PC-9 (cell line): ENCODE measurements at regions not wholly inside any gene's neighbourhood (a gene's known extent, or its start where the extent isn't known, plus 50 kb on each side); places are given as distances from the start of the nearest gene placed in this dataset.

Source experiments
- BruUV-seq: library from RNA; stranded (reverse); fragments of 400-500 nt; replicated peaks from 2 replicates; lab custom pipeline; 2021; lab: Mats Ljungman, UMichigan
- CTCF ChIA-PET: fragments of 300-600 bp; sonication (Branson Sonifier 250); formaldehyde crosslinking; loops from one replicate; lab custom pipeline; 2022; ENCODE audit warnings: antibody characterized with exemption; lab: Charles Lee
- POLR2A ChIA-PET: fragments of 300-600 bp; sonication (Branson Sonifier 250); formaldehyde crosslinking; loops from one replicate; lab custom pipeline; 2022; ENCODE audit warnings: antibody characterized with exemption; ENCODE audit not compliant: unreplicated experiment; lab: Charles Lee
- DNase-seq, 2 experiments: peaks; one replicate each; pipeline versions ENCODE4 v3.0.0 to v3.0.0-alpha.2; 2015 to 2022; ENCODE audit warnings: mixed read lengths in 1 of 2
- H2AFZ ChIP-seq: fragments of 200-600 bp; sonication (generic); 2 replicates; pipeline ENCODE4 v1.8.1; 2017; ENCODE audit warnings: antibody characterized with exemption
- H3F3A ChIP-seq: fragments of 200-600 bp; sonication (generic); 2 replicates; pipeline ENCODE4 v1.8.1; 2017; ENCODE audit warnings: antibody characterized with exemption, mild to moderate bottlenecking, low read depth; ENCODE audit not compliant: insufficient read depth
- H3K27ac ChIP-seq: fragments of 200-600 bp; sonication (generic); 2 replicates; pipeline ENCODE4 v1.6.1; 2016; ENCODE audit warnings: mixed run types
- H3K27me3 ChIP-seq: fragments of 200-600 bp; sonication (generic); 2 replicates; pipeline ENCODE4 v1.6.1; 2016; ENCODE audit warnings: low read depth, mixed run types; ENCODE audit not compliant: insufficient read depth
- H3K36me3 ChIP-seq: fragments of 200-600 bp; sonication (generic); 2 replicates; pipeline ENCODE4 v1.6.1; 2016; ENCODE audit warnings: low read depth, mixed run types
- H3K4me1 ChIP-seq: fragments of 200-600 bp; sonication (generic); replicated peaks from 2 replicates; pipeline ENCODE4 v1.6.1; 2016; ENCODE audit warnings: mixed run types; ENCODE audit not compliant: insufficient read depth
- H3K4me2 ChIP-seq: fragments of 200-600 bp; sonication (generic); 2 replicates; pipeline ENCODE4 v1.6.1; 2017; ENCODE audit warnings: mixed run types
- H3K4me3 ChIP-seq: fragments of 200-600 bp; sonication (generic); 2 replicates; pipeline ENCODE4 v1.6.1; 2016; ENCODE audit warnings: mixed run types
- H3K79me2 ChIP-seq: fragments of 200-600 bp; sonication (generic); 2 replicates; pipeline ENCODE4 v1.6.1; 2017; ENCODE audit warnings: low read depth, mixed run types
- H3K9me2 ChIP-seq: fragments of 200-600 bp; sonication (generic); 2 replicates; pipeline ENCODE4 v1.8.1; 2017; ENCODE audit warnings: mild to moderate bottlenecking; ENCODE audit not compliant: insufficient read depth
- H3K9me3 ChIP-seq: fragments of 200-600 bp; sonication (generic); 2 replicates; pipeline ENCODE4 v1.8.1; 2016; ENCODE audit warnings: low read depth; ENCODE audit not compliant: insufficient read depth
- H4K20me1 ChIP-seq: fragments of 200-600 bp; sonication (generic); 2 replicates; pipeline ENCODE4 v1.8.1; 2017; ENCODE audit not compliant: insufficient read depth
- CTCF ChIP-seq: fragments of 200-600 bp; sonication (generic); conservative IDR thresholded peaks from 2 replicates; pipeline ENCODE4 v1.6.1; 2017; ENCODE audit warnings: mixed run types, antibody characterized with exemption, mild to moderate bottlenecking, moderate library complexity
- EZH2 ChIP-seq: fragments of 200-600 bp; sonication (generic); IDR thresholded peaks from 2 replicates; pipeline ENCODE4 v1.8.0; 2017; ENCODE audit warnings: antibody characterized with exemption, low read depth
- intact Hi-C: fragments of 100-400 bp; cut with micrococcal nuclease; formaldehyde crosslinking; loops from one replicate; pipeline ENCODE4 v1.10.0; 2022; ENCODE audit not compliant: unreplicated experiment

DNA sequence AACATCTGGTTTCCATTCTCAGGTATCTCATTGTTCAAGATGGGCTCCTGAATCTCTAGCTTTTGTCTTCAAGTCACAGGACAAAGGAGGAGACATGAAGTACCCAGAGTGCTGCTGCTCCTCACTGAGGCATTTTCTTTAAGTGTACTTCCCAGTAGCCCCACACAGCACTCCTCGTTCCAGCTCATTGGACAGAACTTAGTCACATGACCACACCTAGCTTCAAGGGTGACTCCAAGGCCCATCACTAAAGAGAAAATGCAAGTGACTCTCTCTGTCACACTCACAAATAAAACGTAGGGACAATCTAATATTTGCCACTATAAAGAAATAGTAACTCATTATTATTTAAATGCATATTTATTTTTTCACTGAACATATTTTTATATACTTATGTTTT, 58.3 kb upstream of the NEUROD6 start:
- no TSS peak for BruUV-seq
- ChIA-PET CTCF (interaction anchor here (1.2 kb wide), 1 partner anchor 25 kb away, joined by 3 read pairs; no protein-coding TSS in a partner anchor), POLR2A (no interaction called here)
- H3K9me2 ChIP-seq, result no peaks in the 10 kb centered on the region
- no peak overlapping the region for H2AFZ ChIP-seq
- peaks cover 19% of the 10 kb centered on the region; the same call in 1 of the 2 replicates for H3K27me3 ChIP-seq
- H3K9me3 ChIP-seq, result no peaks in the 10 kb centered on the region
- no peaks in the 10 kb centered on the region for H3K4me1 ChIP-seq
- H3F3A ChIP-seq, result no peaks in the 10 kb centered on the region
- no peak for TF ChIP-seq EZH2
- TF ChIP-seq CTCF, result no peak
- no peak overlapping the region for H3K4me2 ChIP-seq
- no peak overlapping the region for H3K4me3 ChIP-seq
- no peak for DNase-seq
- H3K79me2 ChIP-seq, result no peaks in the 10 kb centered on the region
- no peak overlapping the region for H3K27ac ChIP-seq
- intact Hi-C loops, result no loop called here
- no peaks in the 10 kb centered on the region for H3K36me3 ChIP-seq
- no peaks in the 10 kb centered on the region for H4K20me1 ChIP-seq

DNA sequence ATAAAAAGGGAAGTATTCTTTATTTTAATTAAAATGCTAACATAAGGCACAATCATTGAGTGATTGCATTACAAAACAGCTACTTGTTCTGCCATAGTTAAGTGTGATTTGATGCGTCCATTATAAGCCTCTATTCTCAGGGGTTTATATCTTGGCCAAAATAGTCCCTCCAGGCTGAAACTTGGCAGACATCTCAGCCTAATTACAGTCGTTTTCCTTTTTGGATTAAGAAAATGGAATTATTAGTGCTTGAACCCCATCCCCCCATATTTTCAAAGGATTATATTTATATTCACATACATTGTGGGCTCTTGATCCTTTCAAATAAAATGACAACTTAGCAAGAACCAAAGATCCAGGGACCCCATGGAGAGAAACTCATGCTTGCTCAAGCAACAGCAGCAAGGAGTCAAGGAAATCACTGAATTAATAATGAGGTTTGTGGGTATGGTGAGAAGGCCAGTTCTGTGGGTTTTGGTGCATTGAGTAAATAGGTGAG, 66.7 kb upstream of the NEUROD6 start:
- H3F3A ChIP-seq, result peaks cover 7% of the 10 kb centered on the region; the same call in 1 of the 2 replicates
- H3K9me2 ChIP-seq, result no peaks in the 10 kb centered on the region
- H3K27ac ChIP-seq, result no peak overlapping the region
- no peaks in the 10 kb centered on the region for H4K20me1 ChIP-seq
- CTCF ChIA-PET, result no interaction called here
- no peak for TF ChIP-seq CTCF
- TF ChIP-seq EZH2, result no peak
- H3K36me3 ChIP-seq, result no peaks in the 10 kb centered on the region
- no peaks in the 10 kb centered on the region for H3K79me2 ChIP-seq
- H3K27me3 ChIP-seq, result no peaks in the 10 kb centered on the region
- intact Hi-C loops, result no loop called here
- no peak overlapping the region for H3K4me3 ChIP-seq
- peaks cover 7% of the 10 kb centered on the region; the same call in 1 of the 2 replicates for H3K9me3 ChIP-seq
- H3K4me1 ChIP-seq, result peaks cover 35% of the 10 kb centered on the region
- no peak overlapping the region for H2AFZ ChIP-seq
- no peak for DNase-seq
- no peak overlapping the region for H3K4me2 ChIP-seq
- POLR2A ChIA-PET, result no interaction called here
- no TSS peak for BruUV-seq

GRCh38 chr7:31408140-31408729, 67.7 kb upstream of the NEUROD6 start:
- Histone ChIP-seq H3K27me3 (no peaks in the 10 kb centered on the region), H3K4me1 (peaks cover 35% of the 10 kb centered on the region), H3K36me3 (no peaks in the 10 kb centered on the region), H3K9me2 (no peaks in the 10 kb centered on the region), H4K20me1 (no peaks in the 10 kb centered on the region), H2AFZ (no peak overlapping the region), H3K4me2 (peak overlapping the region; percentile 39), H3K9me3 (peaks cover 7% of the 10 kb centered on the region; the same call in 1 of the 2 replicates), H3F3A (peaks cover 7% of the 10 kb centered on the region; the same call in 1 of the 2 replicates), H3K4me3 (no peak overlapping the region), H3K27ac (peak overlapping the region; percentile 14), H3K79me2 (no peaks in the 10 kb centered on the region)
- CTCF ChIA-PET, result interaction anchor here (1.0 kb wide), 1 partner anchor 11 kb away, joined by 3 read pairs; no protein-coding TSS in a partner anchor
- TF ChIP-seq EZH2, result no peak
- TF ChIP-seq CTCF, result no peak
- peak; percentile 14 to 84 for DNase-seq
- POLR2A ChIA-PET, result interaction anchor here (0.6 to 1.0 kb wide), 2 partner anchors 11 to 14 kb away, joined by 3 to 6 read pairs; no protein-coding TSS in a partner anchor
- intact Hi-C loops, result loop anchor here (1.0 kb wide), 1 partner anchor 11 kb away; no protein-coding TSS in a partner anchor
- no TSS peak for BruUV-seq
